ENCODE measurements at regions not wholly inside any gene's neighbourhood (a gene's known extent, or its start where the extent isn't known, plus 50 kb on each side); places are given as distances from the start of the nearest gene placed in this dataset.

DNA sequence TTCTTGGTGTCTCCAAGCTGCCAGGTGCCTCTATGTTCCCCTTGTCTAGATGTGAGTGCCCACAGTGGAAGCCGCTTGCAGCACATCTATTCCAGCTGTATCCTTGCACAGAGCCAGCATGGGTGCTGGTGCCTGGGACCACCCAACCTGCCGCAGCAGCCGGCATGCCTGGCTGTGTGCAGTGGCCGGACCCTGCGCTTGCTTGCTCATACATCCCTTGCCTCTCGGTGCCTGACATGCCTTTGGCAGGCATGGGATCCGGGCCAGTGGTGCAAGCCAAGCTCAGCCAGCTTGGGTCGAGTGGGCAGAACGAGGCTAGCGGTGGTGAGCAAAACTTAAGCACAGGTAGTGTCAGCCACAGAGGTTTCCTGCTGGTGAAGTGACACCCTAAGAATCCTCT is 355.1 kb downstream of the TLL1 start:
- TF ChIP-seq, protein P1, sequence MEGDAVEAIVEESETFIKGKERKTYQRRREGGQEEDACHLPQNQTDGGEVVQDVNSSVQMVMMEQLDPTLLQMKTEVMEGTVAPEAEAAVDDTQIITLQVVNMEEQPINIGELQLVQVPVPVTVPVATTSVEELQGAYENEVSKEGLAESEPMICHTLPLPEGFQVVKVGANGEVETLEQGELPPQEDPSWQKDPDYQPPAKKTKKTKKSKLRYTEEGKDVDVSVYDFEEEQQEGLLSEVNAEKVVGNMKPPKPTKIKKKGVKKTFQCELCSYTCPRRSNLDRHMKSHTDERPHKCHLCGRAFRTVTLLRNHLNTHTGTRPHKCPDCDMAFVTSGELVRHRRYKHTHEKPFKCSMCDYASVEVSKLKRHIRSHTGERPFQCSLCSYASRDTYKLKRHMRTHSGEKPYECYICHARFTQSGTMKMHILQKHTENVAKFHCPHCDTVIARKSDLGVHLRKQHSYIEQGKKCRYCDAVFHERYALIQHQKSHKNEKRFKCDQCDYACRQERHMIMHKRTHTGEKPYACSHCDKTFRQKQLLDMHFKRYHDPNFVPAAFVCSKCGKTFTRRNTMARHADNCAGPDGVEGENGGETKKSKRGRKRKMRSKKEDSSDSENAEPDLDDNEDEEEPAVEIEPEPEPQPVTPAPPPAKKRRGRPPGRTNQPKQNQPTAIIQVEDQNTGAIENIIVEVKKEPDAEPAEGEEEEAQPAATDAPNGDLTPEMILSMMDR (IDR thresholded peaks at IDR 0.05; ENCODE audit: insufficient read depth, missing control alignments): no peak
- FAIRE-seq: no peak
- no peak for DNase-seq (ENCODE audit: insufficient read length, low spot score)

DNA sequence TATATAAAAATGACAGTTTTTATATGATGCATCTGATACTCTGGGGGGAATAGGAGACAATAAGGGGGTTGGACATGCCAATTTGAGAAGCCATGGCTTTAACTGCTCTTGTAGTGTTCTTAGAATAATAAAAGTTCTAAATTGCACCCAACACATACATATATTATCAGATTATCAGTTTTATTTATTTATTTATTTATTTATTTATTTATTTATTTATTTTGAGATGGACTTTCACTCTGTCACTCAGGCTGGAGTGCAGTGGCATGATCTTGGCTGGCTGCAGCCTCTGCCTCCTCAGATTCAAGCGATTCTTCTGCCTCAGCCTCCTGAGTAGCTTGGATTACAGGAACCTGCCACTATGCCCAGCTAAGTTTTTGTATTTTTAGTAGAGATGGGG is 356.8 kb downstream of the TLL1 start:
- FAIRE-seq: no peak
- TF ChIP-seq, protein P1 (IDR thresholded peaks at IDR 0.05; ENCODE audit: insufficient read depth, missing control alignments): no peak
- DNase-seq (ENCODE audit: insufficient read length, low spot score): no peak

DNA sequence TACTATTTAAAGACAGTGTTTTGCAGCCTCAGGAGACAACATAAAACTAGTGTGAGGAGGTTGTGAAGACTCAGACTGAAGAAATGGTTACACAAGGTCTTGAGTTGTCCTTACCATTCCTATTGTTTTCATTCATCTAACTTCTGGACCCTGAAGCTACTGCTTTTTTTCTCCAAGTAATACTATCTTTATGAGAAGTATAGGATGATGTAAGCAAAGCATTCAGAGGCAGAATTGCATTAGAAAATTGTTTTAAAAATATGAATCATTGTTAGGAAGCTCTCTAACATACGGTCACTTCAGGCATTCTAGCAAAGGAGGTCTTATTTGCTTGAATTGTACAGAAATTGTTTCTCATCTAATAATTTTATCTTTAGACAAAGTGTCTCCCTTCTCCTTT is 357.8 kb downstream of the TLL1 start:
- no peak for DNase-seq (ENCODE audit: insufficient read length, low spot score)

DNA sequence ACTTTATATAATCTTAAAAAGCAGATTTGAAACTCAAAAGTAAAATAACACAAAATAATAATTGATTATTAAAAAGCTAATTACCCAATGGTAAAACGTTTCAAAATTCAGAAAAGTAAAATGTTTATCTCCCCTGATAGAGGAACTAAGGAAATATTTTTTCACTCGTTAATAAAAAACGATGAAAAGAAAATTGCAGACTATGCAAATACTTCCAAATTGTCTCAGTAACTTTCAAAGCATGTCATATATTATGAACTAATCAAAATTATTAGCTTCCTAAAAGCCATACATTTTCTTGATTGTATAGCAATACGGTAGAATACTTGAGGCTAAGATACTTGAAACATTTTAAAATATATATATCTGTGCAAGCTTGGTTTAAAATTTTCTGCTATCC is 366.3 kb downstream of the TLL1 start:
- DNase-seq (ENCODE audit: insufficient read length, low spot score) (no peak), FAIRE-seq (no peak)

More for the DNA sequence above, 357.8 kb downstream of the TLL1 start:
- FAIRE-seq: no peak
- TF ChIP-seq, protein P1 (IDR thresholded peaks at IDR 0.05; ENCODE audit: insufficient read depth, missing control alignments): no peak

DNA sequence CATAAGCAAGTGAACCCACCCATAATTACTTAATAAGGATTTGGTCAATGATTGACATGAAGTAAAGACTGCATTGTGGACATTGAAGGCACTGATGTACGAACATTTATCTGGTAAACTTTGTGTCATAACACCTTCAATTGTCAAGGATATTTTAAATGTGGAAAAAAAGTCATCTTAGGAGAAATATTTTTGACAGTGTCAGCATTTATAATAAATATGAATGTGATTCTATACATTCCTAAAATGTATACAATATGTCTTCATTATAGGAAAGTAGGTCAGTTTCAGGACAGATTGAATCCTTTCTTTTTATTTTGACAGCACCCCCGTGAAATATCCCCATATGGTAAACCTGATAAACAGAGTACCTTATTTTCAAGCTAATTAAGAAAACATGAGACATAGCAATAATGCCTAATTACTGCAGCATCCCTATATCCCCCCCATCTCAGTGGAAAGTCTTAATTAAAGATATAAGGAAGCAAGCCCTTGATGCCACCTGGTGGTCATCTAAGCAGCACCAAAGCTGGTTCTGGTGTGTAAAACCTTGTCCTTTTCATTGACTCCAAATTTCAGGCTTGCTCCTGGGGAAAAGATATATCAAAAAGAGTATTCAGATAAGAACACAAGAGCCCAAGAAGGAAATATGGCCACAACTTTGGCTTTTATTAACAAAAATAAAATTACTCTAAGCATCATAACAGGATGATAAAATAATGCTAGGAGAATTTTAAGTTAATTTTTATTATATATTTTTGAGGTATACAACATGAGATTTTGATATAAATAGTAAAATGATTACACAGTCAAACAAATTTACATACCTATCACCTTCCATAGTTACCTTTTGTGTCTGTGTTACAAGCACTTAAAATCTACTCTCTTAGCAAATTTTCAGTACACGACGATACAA is 379.7 kb downstream of the TLL1 start:
- peak; percentile 56 for FAIRE-seq

More for the DNA sequence above, 366.3 kb downstream of the TLL1 start:
- TF ChIP-seq, protein P1 (IDR thresholded peaks at IDR 0.05; ENCODE audit: insufficient read depth, missing control alignments): no peak

DNA sequence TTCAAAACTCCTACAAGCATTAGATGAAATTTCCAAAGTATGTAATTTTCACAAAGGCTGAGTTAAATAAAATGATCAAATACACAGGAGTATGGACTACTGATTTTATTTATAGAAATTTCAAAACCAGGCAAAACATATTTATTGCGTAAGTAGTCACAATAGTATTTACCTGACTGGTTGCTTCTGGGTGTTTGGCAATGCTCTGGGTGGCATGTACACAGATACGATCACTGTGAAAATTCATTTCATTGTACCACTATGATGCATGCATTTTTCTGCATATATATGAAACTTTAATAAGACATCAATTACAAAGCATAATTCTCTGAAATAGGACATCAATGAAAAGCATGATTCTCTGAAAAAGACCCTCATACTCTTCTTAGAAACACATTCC is 384.2 kb downstream of the TLL1 start:
- FAIRE-seq (no peak), DNase-seq (ENCODE audit: insufficient read length, low spot score) (no peak)
- TF ChIP-seq, protein P1 (IDR thresholded peaks at IDR 0.05; ENCODE audit: insufficient read depth, missing control alignments): no peak

More for the DNA sequence above, 379.7 kb downstream of the TLL1 start:
- TF ChIP-seq, protein P1 (IDR thresholded peaks at IDR 0.05; ENCODE audit: insufficient read depth, missing control alignments): peak; percentile 51
- DNase-seq (ENCODE audit: insufficient read length, low spot score): no peak

DNA sequence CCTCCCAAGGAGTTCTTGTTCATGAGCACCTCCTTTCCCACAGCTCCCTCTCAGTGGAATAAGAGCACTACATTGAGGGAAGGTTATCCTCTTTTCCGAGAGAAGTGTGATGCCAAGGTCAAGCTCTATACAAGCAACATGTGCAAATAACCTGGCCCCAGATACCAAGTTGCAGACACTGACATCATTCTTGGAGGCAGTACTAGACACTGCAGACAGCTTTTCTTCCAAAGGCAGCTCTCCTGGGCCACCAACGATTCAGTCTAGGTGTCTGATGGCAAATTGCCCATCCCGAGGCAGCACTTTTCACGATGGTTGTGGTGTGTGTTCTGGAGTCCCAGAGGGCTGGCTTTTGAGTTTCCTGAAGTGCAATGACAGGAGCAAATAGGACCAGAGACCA is 384.9 kb downstream of the TLL1 start:
- no peak for DNase-seq (ENCODE audit: insufficient read length, low spot score)
- TF ChIP-seq, protein P1 (IDR thresholded peaks at IDR 0.05; ENCODE audit: insufficient read depth, missing control alignments): no peak
- FAIRE-seq: no peak

Data from D721Med (cell line).